Stimulated activated CD4-positive, alpha-beta T cell treated with anti-CD3 and anti-CD28 coated beads, TNF-alpha, amount 100 ng/mL, for 1 hour (primary cell): ENCODE measurements at regions not wholly inside any gene's neighbourhood (a gene's known extent, or its start where the extent isn't known, plus 50 kb on each side); places are given as distances from the start of the nearest gene placed in this dataset.
"Not testable (repeated sequence)": the region's sequence is repeated elsewhere in the genome, so short reads cannot be mapped to it uniquely, and the experiment has no call there.

Source experiments
- DNase-seq, 3 donors: peaks; one replicate each; pipeline ENCODE4 v3.0.0-alpha.2; 2020; ENCODE audit warnings: low read depth in 3 of 3, low spot score in 1 of 3

DNA sequence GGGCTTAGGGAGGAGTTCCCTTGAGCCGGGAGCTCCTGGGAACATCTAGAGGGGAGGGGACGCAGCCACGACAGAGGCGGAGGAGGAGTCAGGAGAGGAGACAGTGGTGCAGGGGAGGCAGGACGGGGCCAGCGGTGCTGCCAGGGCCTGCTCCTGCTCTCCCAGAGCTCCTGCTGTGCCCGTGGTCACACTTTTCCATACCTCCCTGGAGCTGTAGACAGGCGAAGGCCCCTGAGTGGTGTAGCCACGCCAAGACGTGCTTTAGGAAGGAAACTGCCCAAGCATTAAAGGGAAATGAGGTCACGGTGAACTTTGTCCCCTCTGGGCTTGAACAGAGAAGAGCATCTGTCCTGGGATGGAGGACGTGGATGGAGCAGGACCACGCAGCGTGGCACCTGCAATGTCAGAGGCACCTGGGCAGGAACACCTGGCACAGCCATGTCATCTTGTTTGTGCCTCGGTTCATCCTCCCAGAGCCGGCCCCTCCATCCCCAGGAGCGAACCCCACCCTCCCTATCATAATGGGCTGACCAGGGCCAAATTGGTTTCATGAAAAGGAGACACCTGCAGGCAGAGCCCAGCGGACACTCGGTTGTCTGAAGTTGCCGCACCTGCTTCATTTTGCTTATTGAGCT is 239.5 kb upstream of the SFSWAP start:
- DNase-seq: no peak

DNA sequence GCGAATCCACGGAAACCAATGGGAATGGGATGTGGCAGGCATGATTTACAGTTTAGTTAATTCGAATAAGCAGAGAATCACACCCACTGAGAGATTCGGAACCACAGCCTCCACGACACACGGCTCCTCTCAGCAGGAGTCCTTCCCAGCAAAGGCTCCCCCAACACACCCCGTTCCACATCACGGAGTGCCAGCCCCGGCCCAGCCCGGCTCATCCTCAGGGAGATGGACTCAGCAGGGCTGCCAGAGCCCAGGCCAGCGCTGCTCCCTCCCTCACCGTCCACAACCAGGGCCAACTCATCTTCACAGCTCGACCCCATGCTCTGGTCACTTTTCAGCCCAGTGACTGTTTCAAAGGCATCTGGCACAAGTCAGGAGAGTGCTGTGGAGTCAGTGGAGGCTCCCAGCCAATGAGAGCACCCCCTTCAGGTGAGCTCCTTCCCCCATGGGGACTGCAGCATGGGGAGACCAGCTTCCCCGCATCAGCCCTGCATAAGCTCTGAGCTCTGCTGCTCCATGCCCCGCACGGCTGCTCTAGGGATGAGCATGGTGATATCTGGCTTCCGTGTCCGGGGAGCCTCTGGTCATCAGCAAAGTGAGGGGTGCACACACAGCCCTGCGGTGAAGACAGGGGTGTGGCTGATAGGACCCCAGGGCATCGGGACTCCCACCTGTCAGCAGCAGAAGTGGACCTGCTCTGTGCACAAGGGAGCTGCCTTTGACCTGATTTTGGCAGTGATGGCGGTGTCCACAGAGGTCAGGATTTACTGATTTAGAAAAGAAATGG is 238.8 kb upstream of the SFSWAP start:
- no peak for DNase-seq

DNA sequence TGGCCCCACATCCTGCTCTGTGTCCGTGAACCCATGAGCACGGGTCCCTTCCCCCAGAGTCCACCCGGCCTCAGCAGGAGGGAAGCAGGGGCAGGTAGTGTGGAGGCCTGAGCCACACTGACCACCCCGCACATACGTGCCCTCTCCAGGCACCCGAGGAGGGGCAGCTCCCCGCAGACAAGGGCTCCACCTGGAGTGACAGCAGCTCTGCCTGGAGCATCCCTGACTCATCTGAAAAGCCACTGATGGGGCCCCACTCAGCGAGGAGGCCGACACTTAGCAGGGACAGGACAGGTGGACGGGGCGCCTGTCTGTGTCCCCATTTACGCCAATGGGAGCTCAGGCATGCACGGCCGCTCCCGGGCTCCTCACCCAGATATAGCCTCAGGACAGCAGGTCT is 237.6 kb upstream of the SFSWAP start:
- DNase-seq: no peak

DNA sequence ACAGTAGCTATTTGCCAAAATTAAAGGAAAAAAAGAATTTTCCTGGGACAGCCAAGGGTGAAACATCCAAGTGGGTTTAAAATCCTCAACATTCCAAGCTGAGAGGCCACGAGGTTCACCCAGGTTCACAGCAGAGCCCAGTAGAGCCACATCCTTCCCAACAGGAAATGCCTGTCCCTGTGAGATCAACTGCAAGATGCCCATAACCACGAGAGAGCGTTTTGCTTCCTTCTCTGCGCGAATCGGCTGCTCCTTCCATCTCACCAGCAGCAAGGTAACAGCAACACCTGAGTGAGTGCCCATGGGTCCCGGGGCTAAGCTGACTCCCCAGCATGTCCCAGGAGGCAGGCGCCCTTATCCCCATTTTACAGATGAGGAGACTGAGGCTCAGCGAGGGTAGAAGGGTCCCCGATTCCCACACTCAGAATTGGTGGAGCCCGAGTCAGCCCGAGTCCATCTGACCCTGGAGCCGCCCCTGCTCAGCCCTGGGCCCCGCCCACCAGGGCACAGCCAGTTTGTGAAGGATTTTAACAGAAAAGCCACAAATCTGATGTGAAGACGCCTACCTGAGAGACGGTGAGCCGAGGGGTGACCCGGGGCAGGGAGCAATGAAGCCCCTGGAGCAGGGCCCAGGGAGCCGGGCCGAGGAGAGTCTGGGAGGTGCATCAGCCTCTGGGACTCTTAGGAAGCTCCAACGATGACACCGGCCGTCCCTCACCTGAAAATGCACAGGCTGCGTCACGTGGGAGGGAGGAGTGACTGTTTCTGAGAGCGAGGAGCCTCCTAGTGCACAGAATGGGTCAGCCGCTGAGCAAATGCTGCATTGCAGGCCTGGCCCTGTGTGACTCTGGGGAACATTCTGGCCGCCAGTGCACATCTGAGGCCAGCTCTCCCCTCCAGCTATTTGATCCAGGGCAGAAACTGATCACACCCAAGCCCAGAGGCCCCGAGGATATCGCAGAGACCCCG is 236.9 kb upstream of the SFSWAP start:
- DNase-seq: no peak

DNA sequence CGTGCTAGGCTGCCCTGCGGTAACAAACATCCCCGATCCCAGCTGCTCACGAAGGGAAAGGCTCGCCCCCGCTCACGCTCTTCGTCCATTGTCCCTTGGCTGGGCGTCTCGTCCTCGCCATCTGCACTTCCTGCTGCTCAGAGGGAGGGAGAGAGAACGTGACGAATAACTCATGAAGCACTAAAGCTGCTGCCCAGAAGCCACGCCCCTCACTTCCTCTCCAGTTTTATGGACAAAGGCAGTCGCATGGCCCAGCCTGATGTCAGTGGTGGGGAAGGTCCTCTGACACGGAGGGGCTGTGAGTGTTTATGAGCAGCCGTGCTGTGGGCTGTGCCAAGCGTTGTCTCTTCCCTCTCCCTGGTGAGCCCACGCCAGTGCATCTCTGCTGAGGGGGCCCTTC is 235.9 kb upstream of the SFSWAP start:
- DNase-seq: not testable (repeated sequence)

DNA sequence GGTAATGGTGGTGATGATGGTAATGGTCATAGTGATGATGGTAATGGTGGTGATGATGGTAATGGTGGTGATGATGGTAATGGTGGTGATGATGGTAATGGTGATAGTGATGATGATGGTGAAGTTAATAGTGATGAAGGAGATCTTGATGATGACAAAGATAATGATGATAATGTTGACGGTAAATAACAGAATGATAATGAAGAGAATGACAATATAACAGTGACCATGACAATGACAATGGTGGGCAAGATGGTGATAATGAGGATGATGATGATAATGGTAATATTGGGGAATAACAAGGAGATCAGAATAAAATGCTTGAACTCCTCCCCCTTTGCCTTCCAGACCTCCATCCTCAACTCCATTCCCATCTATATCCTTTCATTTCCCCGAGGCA is 233.3 kb upstream of the SFSWAP start:
- DNase-seq: no peak

DNA sequence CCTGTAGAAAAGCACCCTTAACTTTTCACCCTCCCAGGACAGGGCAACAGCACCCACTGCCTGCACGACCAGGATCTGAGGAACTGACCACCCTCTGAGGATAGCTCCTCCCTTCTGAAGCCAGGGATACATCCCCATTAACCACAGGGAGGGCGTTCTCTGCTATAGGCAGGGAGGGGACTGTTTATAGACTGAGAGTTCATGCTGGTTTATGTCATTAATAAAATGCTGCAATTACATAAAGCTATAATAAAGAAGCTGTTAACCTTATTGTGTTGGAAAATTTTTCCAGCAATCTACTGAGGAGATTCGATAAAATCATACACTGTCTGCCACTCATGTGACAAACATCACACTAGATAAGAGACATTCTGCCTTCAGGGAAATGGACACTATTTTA is 232.4 kb upstream of the SFSWAP start:
- DNase-seq: no peak

DNA sequence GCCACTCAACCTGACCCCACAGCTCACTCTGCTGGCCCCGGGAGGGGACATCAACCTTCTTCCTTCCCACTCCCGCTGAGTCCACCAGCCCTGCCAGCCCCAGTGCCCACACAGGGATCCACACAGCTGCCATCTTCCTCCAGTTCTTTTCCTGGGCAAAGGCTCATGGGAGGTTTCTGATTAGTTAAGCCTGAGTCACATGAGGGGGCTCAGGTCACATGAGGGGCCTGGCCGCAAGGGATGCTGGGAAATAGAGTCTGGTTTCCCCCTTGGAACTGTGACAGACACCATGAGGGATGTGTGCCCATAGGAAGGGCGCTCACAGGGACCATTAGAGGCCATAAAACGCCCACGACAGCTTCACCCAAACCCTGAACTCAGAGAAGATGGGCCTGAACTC is 228.7 kb upstream of the SFSWAP start:
- DNase-seq: no peak

DNA sequence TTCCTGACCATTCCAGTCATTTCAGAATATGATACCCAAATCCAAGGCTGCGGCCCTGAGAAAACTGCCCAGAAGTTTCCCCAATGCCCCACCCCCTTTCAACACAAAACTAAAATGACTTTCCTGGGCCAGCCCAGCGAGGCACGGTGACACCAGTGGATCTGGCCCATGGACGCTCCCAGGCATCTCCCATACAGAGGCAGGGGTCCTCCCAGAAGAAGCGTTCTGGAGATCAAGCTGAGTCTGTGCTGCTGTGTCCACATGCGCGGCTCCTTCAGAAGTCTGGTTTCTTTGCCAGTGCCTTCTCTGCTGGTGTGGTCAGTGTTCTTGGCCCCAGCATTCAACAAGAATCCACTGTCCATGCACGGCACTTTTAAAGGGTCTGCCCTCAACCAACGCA is 228.2 kb upstream of the SFSWAP start:
- DNase-seq: no peak

DNA sequence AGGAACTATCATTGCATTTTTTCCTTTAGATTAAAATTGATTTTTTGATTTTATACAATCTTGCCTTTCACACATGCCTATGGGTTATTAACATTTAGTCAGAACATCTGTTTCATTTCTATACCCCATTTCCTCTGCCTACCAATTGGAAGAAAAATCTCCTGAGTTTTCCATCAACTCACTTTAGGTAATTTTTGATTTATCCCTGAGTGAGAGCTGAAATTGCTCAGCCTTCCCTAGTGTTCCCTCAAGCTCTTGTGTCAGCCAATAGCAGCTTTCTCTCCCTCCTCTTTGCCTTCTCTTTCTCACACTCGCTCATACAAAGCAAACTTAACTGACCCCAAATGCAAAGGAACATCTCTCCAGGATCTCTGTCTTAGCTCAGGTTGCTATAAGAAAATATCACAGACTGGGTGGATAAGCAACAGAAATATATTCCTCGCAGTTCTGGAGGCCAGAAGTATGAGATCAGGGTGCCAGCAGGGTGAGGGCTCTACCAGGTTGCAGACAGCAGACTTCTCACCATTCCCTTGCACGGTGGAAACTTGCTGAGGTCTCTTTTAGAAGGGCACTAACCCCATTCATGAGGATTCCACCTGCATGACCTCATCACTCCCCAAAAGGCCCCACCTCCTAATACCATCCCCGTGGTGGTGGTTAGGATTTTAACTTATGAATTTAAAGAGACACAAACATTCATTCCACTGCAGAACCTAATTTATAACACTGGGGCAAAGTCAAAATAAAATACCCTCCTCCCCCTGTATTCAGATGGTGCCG is 224.2 kb upstream of the SFSWAP start:
- no peak for DNase-seq

DNA sequence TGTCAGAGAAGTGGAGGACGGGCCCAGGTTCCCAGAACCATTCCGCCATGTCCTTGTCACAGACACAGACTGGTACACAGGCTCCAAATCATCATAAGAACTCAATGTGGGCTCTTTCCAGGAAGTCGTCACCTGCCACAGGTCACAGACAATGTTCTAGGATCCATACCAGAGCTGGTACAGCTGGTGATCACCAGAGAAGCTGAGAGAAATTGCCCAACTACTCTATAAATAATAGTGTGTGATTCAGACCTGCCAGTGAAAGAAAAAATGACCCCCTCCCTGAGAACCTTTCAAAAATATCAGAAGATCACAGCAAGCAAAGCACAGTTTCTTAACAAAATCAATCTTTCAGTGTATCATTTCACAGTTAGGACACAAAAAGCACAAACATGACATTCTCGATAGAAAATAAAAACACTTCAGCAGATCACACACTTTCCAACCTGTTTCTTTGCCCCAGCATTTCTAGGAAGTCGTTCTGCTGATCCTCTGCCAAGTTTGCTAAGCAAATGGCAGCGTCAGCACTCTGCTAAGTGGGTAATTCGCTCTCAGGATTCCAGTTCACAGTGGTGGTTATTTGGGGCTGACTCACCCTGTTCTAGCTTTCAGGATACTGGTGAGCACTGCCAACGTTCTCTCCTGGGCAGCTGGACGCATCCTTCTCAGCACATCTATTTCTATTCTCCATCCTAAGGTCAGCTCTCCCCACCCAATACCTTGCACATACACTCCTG is 223.3 kb upstream of the SFSWAP start:
- DNase-seq: no peak

DNA sequence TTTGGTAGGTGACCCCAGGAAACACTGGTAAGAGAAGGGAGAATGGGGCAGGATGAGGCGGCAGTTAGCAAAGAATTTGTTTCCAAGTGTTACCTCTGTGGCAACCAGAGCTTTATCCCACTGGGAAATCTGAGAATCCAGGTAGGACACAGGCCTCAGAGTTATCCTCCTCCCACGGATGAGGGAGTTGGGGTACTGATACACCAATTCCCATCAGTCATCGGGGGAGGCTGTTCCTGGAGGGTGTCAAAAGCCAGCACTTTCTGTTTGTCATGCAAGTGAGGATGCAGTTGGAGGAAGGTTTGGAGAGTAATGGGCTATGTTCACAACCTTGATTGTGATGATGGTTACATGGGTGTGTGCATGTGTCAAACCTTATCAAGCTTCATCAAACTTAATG is 221.2 kb upstream of the SFSWAP start:
- no peak for DNase-seq

DNA sequence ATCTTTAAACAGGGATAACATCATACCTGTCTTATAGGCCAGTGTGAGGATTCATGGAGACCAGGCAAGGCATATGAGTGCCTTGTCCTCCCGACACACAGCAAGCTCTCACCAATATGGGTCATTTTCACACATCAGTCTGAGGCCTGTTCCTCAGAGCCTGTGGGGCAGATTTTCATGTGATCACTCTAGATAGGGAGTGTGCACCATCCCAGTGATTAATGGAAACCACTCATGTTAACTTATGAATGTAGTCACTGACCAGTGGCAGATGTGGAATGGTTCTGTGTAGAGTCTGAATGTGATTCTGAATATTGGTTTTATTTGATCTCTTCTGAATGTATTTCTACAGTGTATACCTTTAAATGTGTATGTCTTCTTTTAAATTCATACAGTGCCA is 219.7 kb upstream of the SFSWAP start:
- DNase-seq: no peak

DNA sequence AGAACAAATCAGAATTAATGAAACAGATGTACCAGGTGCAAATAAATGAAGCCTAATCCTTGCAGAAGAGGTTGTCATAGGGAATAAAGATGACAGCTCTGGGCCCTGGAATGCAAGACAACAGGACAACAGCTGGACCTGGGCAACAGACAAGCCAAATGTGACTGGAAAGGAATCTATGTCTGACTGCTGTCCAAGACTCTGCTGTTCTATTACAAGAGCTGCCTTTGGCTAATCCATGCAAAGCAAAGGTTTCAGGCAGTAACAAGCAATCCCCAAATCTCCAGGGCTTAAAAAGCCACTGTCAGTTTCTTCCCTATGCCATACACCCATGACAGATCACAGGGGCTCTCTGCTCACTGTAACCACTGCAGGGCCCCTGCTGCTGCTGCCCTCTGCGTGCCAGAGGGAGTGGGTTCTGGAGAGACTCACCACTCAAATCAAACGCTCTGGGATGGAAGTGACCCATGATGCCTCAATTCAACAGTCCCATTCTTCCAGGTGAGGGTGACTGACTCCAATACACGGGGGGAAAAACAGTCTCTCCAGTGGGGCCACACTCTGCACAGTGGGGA is 218.9 kb upstream of the SFSWAP start:
- DNase-seq: no peak

DNA sequence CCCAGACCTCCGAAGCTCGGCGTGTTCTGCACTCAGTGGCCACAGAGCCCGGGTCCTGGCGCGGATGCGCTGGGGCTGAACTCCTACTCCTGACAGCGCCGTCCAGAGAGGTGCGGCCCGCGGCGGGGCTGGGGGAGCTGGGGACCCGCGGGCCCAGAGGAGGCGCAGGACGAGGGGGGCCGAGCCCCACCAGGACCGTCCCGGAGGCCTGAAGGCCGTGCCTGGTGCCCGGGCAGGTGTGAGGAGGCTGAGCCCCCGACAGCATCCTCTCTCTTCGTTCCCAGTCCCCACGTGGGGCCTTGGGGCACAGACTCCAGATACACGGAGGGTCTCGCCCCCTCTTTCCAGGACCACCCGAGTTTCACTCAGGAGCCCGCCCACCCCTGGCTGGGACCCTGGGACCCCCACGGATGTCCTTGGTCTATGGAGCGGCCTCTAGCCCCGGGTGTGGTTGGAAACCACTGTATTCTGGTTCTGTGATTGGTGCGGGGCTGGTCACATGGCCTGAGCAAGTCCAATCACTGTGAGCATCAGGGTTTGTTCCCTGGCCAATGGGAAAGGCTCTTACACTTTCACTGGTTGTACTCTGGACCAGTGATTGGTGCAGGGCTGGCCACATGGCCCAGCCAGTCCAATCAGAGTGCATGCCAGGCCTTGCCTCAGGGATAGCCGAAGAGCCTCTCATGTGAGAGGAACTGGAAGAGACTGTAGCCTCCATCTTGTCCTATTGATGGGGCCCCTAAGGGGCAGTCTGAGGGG is 217.6 kb upstream of the SFSWAP start:
- no peak for DNase-seq

DNA sequence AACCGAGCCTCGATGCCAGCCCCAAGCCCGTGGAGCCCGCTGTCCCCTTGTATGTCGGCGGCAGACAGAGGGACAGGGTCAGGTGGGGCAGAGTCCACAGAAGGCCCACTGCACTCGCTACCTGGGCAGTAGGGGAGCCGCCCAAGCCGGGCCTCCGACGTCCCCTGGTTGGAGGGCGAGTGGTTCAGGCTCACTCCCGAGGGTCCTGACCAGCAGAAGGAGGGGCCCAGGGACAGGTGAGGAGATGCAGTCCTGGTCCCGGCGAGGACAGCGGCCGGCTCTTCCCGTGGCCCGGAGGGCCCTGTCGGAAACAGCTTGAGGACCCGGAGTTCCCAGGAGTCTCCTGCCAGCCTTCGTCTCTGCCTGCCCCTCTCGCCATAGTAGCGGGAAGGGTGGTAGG is 216.7 kb upstream of the SFSWAP start:
- no peak for DNase-seq

DNA sequence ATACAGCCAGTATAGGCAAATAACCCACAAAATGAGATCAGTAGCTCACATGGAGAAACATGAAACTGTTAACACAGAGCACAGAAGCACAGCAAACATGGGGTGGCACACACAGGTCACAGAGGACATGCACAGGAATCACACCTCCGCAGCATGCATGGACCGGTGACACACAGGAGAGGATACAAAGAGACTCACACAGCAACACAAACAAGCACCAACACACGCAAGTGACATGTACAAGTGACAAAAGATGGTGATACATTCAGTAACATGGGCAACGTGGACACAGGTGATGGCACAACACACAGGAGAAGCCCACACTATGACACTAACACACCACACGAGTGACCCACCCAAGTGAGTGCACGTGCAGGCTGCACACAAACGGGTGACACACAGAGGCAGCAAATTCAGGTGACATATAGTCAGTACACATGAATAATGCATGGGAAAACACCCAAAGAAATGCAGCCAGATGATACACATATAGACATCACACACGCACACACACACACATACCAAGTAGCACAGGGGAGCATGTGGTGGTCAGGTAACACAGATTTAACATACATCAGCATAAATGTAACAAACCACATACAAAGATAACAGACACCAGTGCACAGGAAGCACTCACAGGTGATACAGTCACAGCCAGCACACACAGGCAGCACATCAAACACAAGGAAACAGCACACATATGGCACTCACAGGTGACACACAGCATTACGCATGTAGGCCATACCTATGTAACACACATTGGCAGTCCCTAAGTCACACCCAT is 216.0 kb upstream of the SFSWAP start:
- no peak for DNase-seq

DNA sequence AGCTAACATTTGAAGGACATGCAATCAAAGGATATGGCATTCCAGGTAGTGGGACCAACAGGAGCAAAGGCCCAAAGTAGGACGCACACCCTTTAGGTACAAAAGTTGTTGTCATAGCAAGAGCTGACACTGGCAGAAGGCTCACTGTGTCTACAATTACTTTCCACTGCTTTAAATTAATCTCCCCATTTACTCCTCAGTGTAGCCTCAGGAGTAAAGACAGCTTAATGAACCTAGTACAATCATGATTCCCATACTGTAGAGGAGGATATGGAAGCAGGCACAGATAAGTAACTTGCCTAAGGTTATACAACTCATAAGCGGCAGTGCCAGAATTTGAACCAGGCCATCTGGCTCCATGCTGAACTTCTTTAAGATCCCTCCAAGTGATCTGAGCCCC is 212.9 kb upstream of the SFSWAP start:
- DNase-seq: no peak
